ENCODE measurements at regions not wholly inside any gene's neighbourhood (a gene's known extent, or its start where the extent isn't known, plus 50 kb on each side); places are given as distances from the start of the nearest gene placed in this dataset.
A peak's percentile ranks its signal among the peaks of the same experiment; 100 is the strongest.
"Not testable (repeated sequence)": the region's sequence is repeated elsewhere in the genome, so short reads cannot be mapped to it uniquely, and the experiment has no call there.

DNA sequence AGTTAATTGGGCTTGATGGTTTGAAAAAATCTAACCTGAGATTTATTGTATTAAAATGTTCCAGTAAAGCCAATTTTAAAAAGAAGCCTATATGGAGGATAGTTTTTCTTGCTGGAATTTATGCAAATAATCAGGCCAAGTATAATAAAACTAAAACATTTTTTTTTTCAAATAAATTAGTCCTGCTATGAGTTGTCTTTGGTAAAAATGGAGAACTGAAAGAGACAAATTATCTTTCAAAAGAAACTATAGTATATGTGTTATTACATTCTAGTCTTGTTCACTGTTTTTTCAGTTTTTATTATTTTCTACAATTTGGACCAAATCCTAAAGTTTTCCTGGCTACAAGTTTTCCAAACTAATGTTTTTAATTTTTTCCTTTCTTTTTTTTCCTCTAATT lies 468.9 kb downstream of the UQCRFS1 start:
- no peak for DNase-seq (ENCODE audit: low read depth in 2 of 2)

GRCh38 chr19:28737021-28737895 lies 475.7 kb downstream of the UQCRFS1 start:
- DNase-seq (ENCODE audit: low read depth in 2 of 2) = no peak

DNA sequence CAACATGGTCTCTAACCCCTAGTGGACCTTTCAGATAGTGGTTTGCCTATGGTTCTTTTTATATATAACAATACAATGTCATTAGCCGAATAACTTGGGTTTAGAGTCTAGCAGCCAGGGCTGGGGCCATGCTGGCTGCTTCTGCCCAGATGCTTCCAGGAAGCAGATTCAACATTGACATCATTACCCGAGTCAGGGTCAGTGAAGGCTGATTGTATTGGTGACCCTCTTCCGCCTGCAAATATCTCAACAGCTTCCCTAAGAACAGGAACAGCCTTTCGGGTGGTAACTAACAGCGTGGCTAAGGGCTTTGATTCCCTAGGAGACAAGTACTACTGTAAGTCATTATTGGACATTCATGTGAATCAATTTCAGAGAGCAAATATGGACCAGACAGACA lies 476.4 kb downstream of the UQCRFS1 start:
- DNase-seq (ENCODE audit: low read depth in 2 of 2) = no peak

- DNase-seq (ENCODE audit: low read depth in 2 of 2) = no peak
These were observed 481.4 kb downstream of the UQCRFS1 start for GRCh38 chr19:28731577-28731976.

GRCh38 chr19:28730791-28731512 lies 482.0 kb downstream of the UQCRFS1 start:
- DNase-seq (ENCODE audit: low read depth in 2 of 2) = no peak

DNA sequence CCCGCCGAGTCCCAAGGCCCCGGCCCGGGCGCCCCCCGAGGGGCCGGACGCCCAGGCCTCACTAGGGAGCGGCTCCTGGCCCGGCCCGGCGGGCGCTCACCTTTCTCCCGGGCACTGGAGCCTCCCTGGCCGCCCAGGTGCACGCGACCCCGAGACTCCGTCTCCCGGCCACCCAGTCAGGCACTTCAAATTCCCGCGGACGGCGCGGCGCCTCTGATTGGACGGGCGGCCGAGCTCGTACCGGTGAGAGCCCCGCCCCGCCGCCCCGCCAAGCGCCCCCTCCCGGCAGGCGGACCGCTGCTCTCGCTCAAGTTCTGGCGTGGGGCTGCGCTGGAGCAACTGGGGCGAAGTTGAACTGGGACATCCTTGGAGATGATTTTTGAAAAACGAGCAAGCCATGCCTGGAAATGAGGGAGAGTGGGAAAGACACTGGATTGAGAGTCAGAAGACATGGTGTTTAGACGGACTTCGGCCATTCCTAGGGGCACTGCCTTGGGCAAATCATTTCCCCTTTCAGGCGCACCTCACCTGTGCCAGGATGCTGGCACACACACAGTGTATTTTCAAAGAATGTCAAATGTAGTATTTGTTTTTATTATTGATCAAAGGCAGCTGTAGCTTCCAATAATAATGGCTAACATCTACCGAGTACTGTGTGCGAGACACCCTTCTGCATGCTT lies 485.3 kb downstream of the UQCRFS1 start:
- DNase-seq (ENCODE audit: low read depth in 2 of 2) = no peak

DNA sequence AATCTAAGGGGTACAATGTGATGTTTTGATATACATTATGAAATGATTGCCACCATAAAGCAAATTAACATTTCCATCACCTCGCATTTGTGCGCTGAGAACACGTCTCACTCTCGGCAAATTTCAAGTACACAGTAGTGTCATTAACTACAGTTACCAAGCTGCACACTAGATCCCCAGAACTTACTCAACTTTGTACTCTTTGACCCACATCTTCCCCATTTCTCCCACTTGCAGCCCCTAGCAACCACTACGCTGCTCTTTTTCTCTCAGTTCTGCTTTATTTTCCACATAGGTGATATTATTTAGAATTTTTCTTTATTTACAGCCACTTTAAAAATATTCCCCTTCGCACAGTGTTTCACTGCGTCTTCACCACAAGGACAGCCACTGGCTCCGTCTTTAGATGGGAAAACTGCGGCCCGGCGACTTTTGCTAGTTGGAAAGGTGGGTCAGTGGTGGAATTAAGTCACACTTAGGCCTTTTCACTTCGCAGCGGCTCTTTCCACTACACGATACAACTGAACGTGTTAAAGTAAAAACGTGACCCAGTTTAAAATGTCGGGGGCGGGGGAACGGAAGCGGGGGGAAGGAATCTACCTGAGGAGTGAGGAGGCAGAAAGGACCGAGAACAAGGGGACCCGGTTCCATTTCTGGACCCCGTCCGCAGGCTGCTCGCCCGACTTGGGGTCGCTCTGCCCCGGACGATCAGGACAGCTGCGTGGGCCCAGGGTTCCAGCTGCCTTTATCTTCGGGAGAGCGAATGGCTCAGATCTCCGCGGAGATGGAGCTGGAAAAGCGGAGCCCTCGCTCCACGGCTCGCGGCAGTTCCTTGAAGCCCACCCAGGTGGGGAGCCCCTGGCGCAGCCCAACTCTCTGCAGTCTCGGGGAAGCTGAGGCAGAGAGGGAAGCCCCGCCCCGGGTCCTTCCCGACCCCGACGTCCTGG lies 486.1 kb downstream of the UQCRFS1 start:
- DNase-seq (ENCODE audit: low read depth in 2 of 2) = no peak

GRCh38 chr19:28718909-28719308 lies 494.0 kb downstream of the UQCRFS1 start:
- no peak for DNase-seq (ENCODE audit: low read depth in 2 of 2)

- DNase-seq (ENCODE audit: low read depth in 2 of 2) = peak in 1 of 2 donors; percentile 5
These were observed 497.8 kb downstream of the UQCRFS1 start for GRCh38 chr19:28715157-28715556.

DNA sequence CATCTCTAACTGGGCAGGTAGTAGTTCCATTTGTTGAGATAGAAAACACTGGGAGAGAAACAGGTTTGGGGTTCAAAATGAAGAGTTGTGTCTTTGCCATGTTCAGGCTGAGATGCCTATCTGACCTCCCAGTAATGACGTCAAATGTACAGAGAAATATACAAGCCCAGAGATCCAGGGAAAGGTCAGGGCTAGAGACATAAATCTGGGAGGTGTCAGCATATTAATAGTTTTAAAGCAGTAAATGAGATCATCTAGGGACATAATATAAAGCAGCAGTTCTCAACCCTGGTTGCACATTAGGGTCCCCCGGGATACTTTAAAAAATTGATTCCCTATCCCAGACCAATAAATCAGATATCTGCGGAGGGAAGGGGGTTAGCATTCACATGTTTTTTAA lies 501.5 kb downstream of the UQCRFS1 start:
- DNase-seq (ENCODE audit: low read depth in 2 of 2) = no peak

GRCh38 chr19:28710278-28710677 lies 502.7 kb downstream of the UQCRFS1 start:
- no peak for DNase-seq (ENCODE audit: low read depth in 2 of 2)

- no peak for DNase-seq (ENCODE audit: low read depth in 2 of 2)
These were observed 506.3 kb downstream of the UQCRFS1 start for GRCh38 chr19:28706693-28707092.

- DNase-seq (ENCODE audit: low read depth in 2 of 2) = no peak
These were observed 507.9 kb downstream of the UQCRFS1 start for GRCh38 chr19:28705008-28705407.

GRCh38 chr19:28703400-28703956 lies 509.5 kb downstream of the UQCRFS1 start:
- DNase-seq (ENCODE audit: low read depth in 2 of 2) = no peak

- DNase-seq (ENCODE audit: low read depth in 2 of 2) = no peak
These were observed 511.5 kb downstream of the UQCRFS1 start for GRCh38 chr19:28701491-28701890.

DNA sequence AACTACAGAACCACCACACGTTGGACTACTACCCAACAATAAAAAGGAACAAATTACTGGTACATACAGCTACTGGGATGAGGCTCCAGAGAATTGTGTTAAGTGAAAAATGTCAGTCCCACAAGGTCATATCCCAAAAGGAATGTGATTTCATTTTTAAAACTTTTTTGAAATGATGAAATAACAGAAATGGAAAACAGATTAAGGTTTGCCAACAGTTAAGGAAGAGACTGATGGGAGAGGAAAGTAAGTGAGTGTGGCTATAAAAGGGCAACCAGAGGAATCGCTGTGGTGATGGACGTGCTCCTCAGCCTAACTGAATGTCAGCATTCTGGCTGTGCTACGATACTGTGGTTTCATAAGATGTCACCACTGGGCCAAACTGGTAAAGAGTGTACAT lies 512.8 kb downstream of the UQCRFS1 start:
- DNase-seq (ENCODE audit: low read depth in 2 of 2) = no peak

DNA sequence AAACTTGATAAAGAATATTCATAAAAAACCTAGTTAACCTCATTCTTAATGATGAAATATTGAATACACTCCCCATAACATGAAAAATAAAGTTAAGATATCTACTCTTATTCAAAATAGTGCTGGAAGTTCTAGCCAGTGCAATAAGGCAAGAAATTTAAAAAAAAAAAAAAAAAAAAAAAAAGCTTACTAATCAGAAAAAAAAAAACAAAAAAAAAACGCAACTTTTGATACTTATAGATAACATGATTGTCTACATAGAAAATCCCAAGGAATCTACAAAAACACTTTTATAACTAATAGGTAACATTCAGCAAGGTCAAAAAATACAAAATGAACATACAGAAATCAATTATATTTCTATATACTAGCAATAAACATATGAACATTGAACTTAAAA lies 515.6 kb downstream of the UQCRFS1 start:
- DNase-seq (ENCODE audit: low read depth in 2 of 2) = no peak

GRCh38 chr19:28694812-28695211 lies 518.1 kb downstream of the UQCRFS1 start:
- DNase-seq (ENCODE audit: low read depth in 2 of 2) = no peak

- DNase-seq (ENCODE audit: low read depth in 2 of 2) = no peak
These were observed 521.3 kb downstream of the UQCRFS1 start for GRCh38 chr19:28691683-28692082.

- not testable (repeated sequence) for DNase-seq (ENCODE audit: low read depth in 2 of 2)
These were observed 523.5 kb downstream of the UQCRFS1 start for GRCh38 chr19:28689464-28689863.

DNA sequence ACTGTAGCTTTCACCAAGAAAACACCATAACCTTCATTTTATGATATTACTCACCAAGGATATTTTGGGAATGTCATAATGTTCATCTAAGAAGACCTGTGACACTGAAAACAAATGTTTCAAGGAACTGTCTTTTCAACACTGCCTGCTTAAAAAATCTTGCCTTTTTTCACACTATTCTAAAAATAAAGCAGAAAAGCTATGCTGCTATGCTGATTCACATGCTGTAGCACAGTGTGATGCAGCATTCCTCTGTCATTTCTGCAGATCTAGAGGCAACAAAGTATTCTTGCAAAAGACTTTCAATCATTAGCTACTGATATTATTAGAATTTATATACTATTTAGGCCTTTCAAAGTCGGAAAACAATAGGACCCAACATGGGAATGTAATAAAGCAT lies 525.7 kb downstream of the UQCRFS1 start:
- DNase-seq (ENCODE audit: low read depth in 2 of 2) = no peak
